ENCODE measurements at regions not wholly inside any gene's neighbourhood (a gene's known extent, or its start where the extent isn't known, plus 50 kb on each side); places are given as distances from the start of the nearest gene placed in this dataset.
"Not testable (repeated sequence)": the region's sequence is repeated elsewhere in the genome, so short reads cannot be mapped to it uniquely, and the experiment has no call there.

GRCh38 chr11:106152013-106152412 lies 74.6 kb downstream of the AASDHPPT start:
- no peak overlapping the region for H3K4me3 ChIP-seq (ENCODE audit: low read length)
- H3K4me1 ChIP-seq (ENCODE audit: insufficient read depth, low read length): peaks cover 5% of the 10 kb centered on the region; the same call in 1 of the 2 replicates
- no peaks in the 10 kb centered on the region for H3K27me3 ChIP-seq (ENCODE audit: insufficient read depth, low read length)
- no peak overlapping the region for H3K27ac ChIP-seq (ENCODE audit: low read length)
- H3K36me3 ChIP-seq (ENCODE audit: insufficient read depth, low read depth, low read length): no peaks in the 10 kb centered on the region
- H3K9ac ChIP-seq (ENCODE audit: low read depth, low read length): no peak overlapping the region
- H3K9me3 ChIP-seq (ENCODE audit: insufficient read depth, low read depth, low read length): peaks cover 23% of the 10 kb centered on the region

- Histone ChIP-seq H3K9ac (ENCODE audit: low read depth, low read length) (no peak overlapping the region), H3K36me3 (ENCODE audit: insufficient read depth, low read depth, low read length) (no peaks in the 10 kb centered on the region), H3K4me1 (ENCODE audit: insufficient read depth, low read length) (peaks cover 5% of the 10 kb centered on the region; the same call in 1 of the 2 replicates), H3K27me3 (ENCODE audit: insufficient read depth, low read length) (no peaks in the 10 kb centered on the region), H3K9me3 (ENCODE audit: insufficient read depth, low read depth, low read length) (peaks cover 15% of the 10 kb centered on the region), H3K4me3 (ENCODE audit: low read length) (no peak overlapping the region), H3K27ac (ENCODE audit: low read length) (no peak overlapping the region)
Measured at GRCh38 chr11:106152824-106153223, 75.4 kb downstream of the AASDHPPT start.

- H3K27ac ChIP-seq (ENCODE audit: low read length): no peak overlapping the region
- no peaks in the 10 kb centered on the region for H3K27me3 ChIP-seq (ENCODE audit: insufficient read depth, low read length)
- H3K4me1 ChIP-seq (ENCODE audit: insufficient read depth, low read length): peaks cover 5% of the 10 kb centered on the region; the same call in 1 of the 2 replicates
- H3K9ac ChIP-seq (ENCODE audit: low read depth, low read length): no peak overlapping the region
- H3K9me3 ChIP-seq (ENCODE audit: insufficient read depth, low read depth, low read length): no peaks in the 10 kb centered on the region
- H3K4me3 ChIP-seq (ENCODE audit: low read length): no peak overlapping the region
- H3K36me3 ChIP-seq (ENCODE audit: insufficient read depth, low read depth, low read length): no peaks in the 10 kb centered on the region
Measured at GRCh38 chr11:106156290-106156937, 79.0 kb downstream of the AASDHPPT start.

- H3K9ac ChIP-seq (ENCODE audit: low read depth, low read length): no peak overlapping the region
- peaks cover 5% of the 10 kb centered on the region; the same call in 1 of the 2 replicates for H3K4me1 ChIP-seq (ENCODE audit: insufficient read depth, low read length)
- peaks cover 9% of the 10 kb centered on the region for H3K9me3 ChIP-seq (ENCODE audit: insufficient read depth, low read depth, low read length)
- no peak overlapping the region for H3K27ac ChIP-seq (ENCODE audit: low read length)
- no peaks in the 10 kb centered on the region for H3K27me3 ChIP-seq (ENCODE audit: insufficient read depth, low read length)
- no peak overlapping the region for H3K4me3 ChIP-seq (ENCODE audit: low read length)
- no peaks in the 10 kb centered on the region for H3K36me3 ChIP-seq (ENCODE audit: insufficient read depth, low read depth, low read length)
Measured at GRCh38 chr11:106158406-106158805, 80.9 kb downstream of the AASDHPPT start.

GRCh38 chr11:106159836-106160235 lies 82.4 kb downstream of the AASDHPPT start:
- peaks cover 13% of the 10 kb centered on the region for H3K9me3 ChIP-seq (ENCODE audit: insufficient read depth, low read depth, low read length)

GRCh38 chr11:106160494-106160893 lies 83.0 kb downstream of the AASDHPPT start:
- Histone ChIP-seq H3K9ac (ENCODE audit: low read depth, low read length) (no peak overlapping the region), H3K4me1 (ENCODE audit: insufficient read depth, low read length) (no peaks in the 10 kb centered on the region), H3K9me3 (ENCODE audit: insufficient read depth, low read depth, low read length) (peaks cover 13% of the 10 kb centered on the region), H3K36me3 (ENCODE audit: insufficient read depth, low read depth, low read length) (no peaks in the 10 kb centered on the region), H3K27ac (ENCODE audit: low read length) (no peak overlapping the region), H3K4me3 (ENCODE audit: low read length) (no peak overlapping the region), H3K27me3 (ENCODE audit: insufficient read depth, low read length) (no peaks in the 10 kb centered on the region)

More at GRCh38 chr11:106159836-106160235, 82.4 kb downstream of the AASDHPPT start:
- no peaks in the 10 kb centered on the region for H3K4me1 ChIP-seq (ENCODE audit: insufficient read depth, low read length)
- H3K4me3 ChIP-seq (ENCODE audit: low read length): no peak overlapping the region
- no peaks in the 10 kb centered on the region for H3K27me3 ChIP-seq (ENCODE audit: insufficient read depth, low read length)
- H3K27ac ChIP-seq (ENCODE audit: low read length): no peak overlapping the region
- no peak overlapping the region for H3K9ac ChIP-seq (ENCODE audit: low read depth, low read length)
- no peaks in the 10 kb centered on the region for H3K36me3 ChIP-seq (ENCODE audit: insufficient read depth, low read depth, low read length)

- Histone ChIP-seq H3K27me3 (ENCODE audit: insufficient read depth, low read length) (no peaks in the 10 kb centered on the region), H3K9me3 (ENCODE audit: insufficient read depth, low read depth, low read length) (peaks cover 21% of the 10 kb centered on the region), H3K36me3 (ENCODE audit: insufficient read depth, low read depth, low read length) (no peaks in the 10 kb centered on the region), H3K4me1 (ENCODE audit: insufficient read depth, low read length) (no peaks in the 10 kb centered on the region), H3K4me3 (ENCODE audit: low read length) (no peak overlapping the region), H3K27ac (ENCODE audit: low read length) (no peak overlapping the region), H3K9ac (ENCODE audit: low read depth, low read length) (no peak overlapping the region)
Measured at GRCh38 chr11:106161775-106162634, 84.5 kb downstream of the AASDHPPT start.

GRCh38 chr11:106167085-106167484 lies 89.6 kb downstream of the AASDHPPT start:
- peaks cover 20% of the 10 kb centered on the region for H3K9me3 ChIP-seq (ENCODE audit: insufficient read depth, low read depth, low read length)
- no peaks in the 10 kb centered on the region for H3K36me3 ChIP-seq (ENCODE audit: insufficient read depth, low read depth, low read length)
- no peak overlapping the region for H3K27ac ChIP-seq (ENCODE audit: low read length)
- no peaks in the 10 kb centered on the region for H3K27me3 ChIP-seq (ENCODE audit: insufficient read depth, low read length)
- no peaks in the 10 kb centered on the region for H3K4me1 ChIP-seq (ENCODE audit: insufficient read depth, low read length)
- no peak overlapping the region for H3K4me3 ChIP-seq (ENCODE audit: low read length)
- no peak overlapping the region for H3K9ac ChIP-seq (ENCODE audit: low read depth, low read length)

GRCh38 chr11:106172386-106172991 lies 95.0 kb downstream of the AASDHPPT start:
- peaks cover 3% of the 10 kb centered on the region; the same call in 1 of the 2 replicates for H3K4me1 ChIP-seq (ENCODE audit: insufficient read depth, low read length)
- H3K4me3 ChIP-seq (ENCODE audit: low read length): no peak overlapping the region
- no peak overlapping the region for H3K9ac ChIP-seq (ENCODE audit: low read depth, low read length)
- peaks cover 3% of the 10 kb centered on the region for H3K9me3 ChIP-seq (ENCODE audit: insufficient read depth, low read depth, low read length)
- no peaks in the 10 kb centered on the region for H3K36me3 ChIP-seq (ENCODE audit: insufficient read depth, low read depth, low read length)
- H3K27ac ChIP-seq (ENCODE audit: low read length): no peak overlapping the region
- no peaks in the 10 kb centered on the region for H3K27me3 ChIP-seq (ENCODE audit: insufficient read depth, low read length)

GRCh38 chr11:106173291-106173690 lies 95.8 kb downstream of the AASDHPPT start:
- Histone ChIP-seq H3K36me3 (ENCODE audit: insufficient read depth, low read depth, low read length) (no peaks in the 10 kb centered on the region), H3K4me3 (ENCODE audit: low read length) (no peak overlapping the region), H3K9ac (ENCODE audit: low read depth, low read length) (no peak overlapping the region), H3K27ac (ENCODE audit: low read length) (no peak overlapping the region), H3K27me3 (ENCODE audit: insufficient read depth, low read length) (no peaks in the 10 kb centered on the region), H3K9me3 (ENCODE audit: insufficient read depth, low read depth, low read length) (no peaks in the 10 kb centered on the region; the same call in 1 of the 2 replicates), H3K4me1 (ENCODE audit: insufficient read depth, low read length) (peaks cover 4% of the 10 kb centered on the region; the same call in 1 of the 2 replicates)

GRCh38 chr11:106174003-106174402 lies 96.5 kb downstream of the AASDHPPT start:
- not testable (repeated sequence) for H3K4me1 ChIP-seq (ENCODE audit: insufficient read depth, low read length); H3K36me3 ChIP-seq (ENCODE audit: insufficient read depth, low read depth, low read length); H3K4me3 ChIP-seq (ENCODE audit: low read length); H3K27ac ChIP-seq (ENCODE audit: low read length); H3K9me3 ChIP-seq (ENCODE audit: insufficient read depth, low read depth, low read length); H3K27me3 ChIP-seq (ENCODE audit: insufficient read depth, low read length); H3K9ac ChIP-seq (ENCODE audit: low read depth, low read length)

Measured in iPS-20b (cell line).